Cardiac fibroblast (primary cell): ENCODE measurements at regions not wholly inside any gene's neighbourhood (a gene's known extent, or its start where the extent isn't known, plus 50 kb on each side); places are given as distances from the start of the nearest gene placed in this dataset.

Source experiments
- DNase-seq, 2 donors: peaks; one replicate each; pipeline versions ENCODE4 v3.0.0 to v3.0.0-alpha.2; 2010; ENCODE audit warnings: low read depth in 2 of 2
- H3K4me3 ChIP-seq, 2 donors: replicated peaks in 1 of 2; 1 replicate in 1 of 2; 2 replicates in 1 of 2; pipeline ENCODE4 v1.5.1; 2011; ENCODE audit warnings: low read depth in 2 of 2, low read length in 2 of 2, mild to moderate bottlenecking in 2 of 2, moderate library complexity in 1 of 2
- TF ChIP-seq, protein P1 (sequence below): IDR thresholded peaks from one replicate; pipeline ENCODE4 v1.5.1; 2011; ENCODE audit warnings: low read depth, mild to moderate bottlenecking, low read length, inconsistent platforms

- H3K4me3 ChIP-seq: no peak overlapping the region
- TF ChIP-seq, protein P1, sequence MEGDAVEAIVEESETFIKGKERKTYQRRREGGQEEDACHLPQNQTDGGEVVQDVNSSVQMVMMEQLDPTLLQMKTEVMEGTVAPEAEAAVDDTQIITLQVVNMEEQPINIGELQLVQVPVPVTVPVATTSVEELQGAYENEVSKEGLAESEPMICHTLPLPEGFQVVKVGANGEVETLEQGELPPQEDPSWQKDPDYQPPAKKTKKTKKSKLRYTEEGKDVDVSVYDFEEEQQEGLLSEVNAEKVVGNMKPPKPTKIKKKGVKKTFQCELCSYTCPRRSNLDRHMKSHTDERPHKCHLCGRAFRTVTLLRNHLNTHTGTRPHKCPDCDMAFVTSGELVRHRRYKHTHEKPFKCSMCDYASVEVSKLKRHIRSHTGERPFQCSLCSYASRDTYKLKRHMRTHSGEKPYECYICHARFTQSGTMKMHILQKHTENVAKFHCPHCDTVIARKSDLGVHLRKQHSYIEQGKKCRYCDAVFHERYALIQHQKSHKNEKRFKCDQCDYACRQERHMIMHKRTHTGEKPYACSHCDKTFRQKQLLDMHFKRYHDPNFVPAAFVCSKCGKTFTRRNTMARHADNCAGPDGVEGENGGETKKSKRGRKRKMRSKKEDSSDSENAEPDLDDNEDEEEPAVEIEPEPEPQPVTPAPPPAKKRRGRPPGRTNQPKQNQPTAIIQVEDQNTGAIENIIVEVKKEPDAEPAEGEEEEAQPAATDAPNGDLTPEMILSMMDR: no peak
- DNase-seq: no peak
These were observed 474.9 kb upstream of the TCF4 start for GRCh38 chr18:56062931-56063330.

DNA sequence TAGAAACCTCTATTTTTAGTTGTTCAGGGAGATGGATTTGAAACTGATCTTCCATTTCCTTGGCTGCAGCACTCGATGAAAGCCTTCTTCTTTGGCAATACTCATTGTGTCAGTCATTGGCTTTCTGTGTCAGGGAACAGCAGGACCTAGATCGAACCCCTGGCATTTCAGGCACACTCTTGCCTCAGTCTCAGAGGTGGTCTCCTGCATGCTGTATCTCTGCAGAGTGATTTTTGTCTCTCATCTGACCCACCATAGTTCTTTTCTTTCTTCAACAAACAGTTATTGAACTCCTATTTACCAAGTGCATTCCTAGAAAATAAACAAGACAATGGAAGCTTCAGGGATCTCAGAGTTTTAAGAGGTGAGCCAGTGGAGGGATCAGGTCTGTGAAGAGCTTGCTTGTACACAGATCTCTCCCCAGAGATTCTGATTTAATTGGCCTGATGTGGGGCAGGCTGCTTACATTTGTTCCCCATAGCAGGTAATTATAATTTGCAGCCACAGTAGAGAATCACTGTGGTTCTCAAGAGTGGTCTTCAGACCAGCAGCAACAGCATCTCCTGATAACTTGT is 473.1 kb upstream of the TCF4 start:
- no peak for DNase-seq
- no peak overlapping the region for H3K4me3 ChIP-seq
- TF ChIP-seq, protein P1: no peak

DNA sequence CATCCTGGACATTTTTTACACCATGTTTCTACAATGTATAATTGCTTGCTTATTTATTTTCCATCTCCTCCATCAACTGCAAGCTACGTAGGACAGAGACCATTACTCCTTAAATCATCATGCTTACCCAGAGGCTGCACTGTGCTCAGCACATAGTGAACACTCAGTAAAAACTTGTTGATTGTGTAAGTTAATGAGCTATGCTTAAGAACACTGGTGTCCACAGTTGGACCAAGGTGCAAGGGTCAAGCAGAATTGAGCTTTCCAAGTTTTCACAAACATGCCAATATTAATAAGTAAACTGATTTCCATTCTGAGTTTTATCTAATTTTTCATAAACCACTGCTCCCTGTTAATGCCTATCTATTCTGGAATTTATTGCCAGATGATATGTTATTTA is 464.2 kb upstream of the TCF4 start:
- no peak overlapping the region for H3K4me3 ChIP-seq
- TF ChIP-seq, protein P1: no peak

GRCh38 chr18:56044239-56044638 is 456.2 kb upstream of the TCF4 start:
- H3K4me3 ChIP-seq: no peak overlapping the region
- TF ChIP-seq, protein P1: no peak
- no peak for DNase-seq

More for the DNA sequence above, 464.2 kb upstream of the TCF4 start:
- DNase-seq: no peak

DNA sequence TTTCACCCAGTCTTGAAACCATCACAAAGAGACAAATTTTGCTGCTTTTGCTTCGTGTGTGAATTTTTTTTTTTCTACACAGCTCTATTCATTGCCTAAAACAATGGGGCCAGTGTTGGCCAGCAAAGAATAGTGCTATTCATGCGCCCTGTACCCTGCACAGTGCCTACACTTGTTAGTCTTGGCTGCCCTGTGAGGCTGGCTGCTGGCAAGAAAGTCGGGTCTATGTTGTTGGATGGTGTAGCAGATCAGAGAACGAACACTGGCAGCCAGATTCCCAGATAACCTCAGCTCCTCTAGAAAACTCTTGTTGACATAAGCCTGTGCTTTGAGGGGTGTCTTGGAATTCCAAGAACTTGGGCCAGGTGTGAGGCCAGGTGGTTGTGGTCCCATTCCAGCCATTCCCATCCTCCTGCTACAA is 455.7 kb upstream of the TCF4 start:
- no peak for DNase-seq
- TF ChIP-seq, protein P1: no peak
- no peak overlapping the region for H3K4me3 ChIP-seq

DNA sequence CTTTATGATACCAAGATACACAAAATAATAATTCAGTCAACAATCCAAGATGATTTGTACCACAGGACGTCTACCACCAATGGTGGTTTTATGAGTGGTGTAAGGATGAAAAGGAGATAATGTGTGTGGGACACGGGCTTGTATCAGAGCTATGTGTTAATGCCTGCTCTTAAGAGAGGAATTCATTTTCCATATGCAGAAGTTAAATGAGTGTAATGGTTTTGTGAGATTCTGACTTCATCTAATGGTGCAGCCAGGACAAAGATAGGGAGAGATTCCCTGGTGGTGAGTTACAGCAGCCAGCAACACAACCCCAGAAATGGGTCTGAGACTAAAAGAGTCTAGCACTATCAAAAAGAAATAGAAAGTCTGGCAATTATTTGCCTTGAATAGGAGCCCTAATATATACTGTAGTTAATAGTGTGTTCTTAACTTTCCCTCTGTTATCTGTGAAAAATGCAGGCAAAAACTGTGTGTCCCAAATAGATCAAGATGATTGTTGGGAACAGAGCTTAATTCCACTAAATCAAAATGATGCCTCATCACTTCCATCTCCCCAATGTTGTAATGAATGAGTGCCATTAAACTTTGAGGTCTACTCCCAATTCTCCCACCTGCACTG is 455.0 kb upstream of the TCF4 start:
- TF ChIP-seq, protein P1: no peak
- no peak overlapping the region for H3K4me3 ChIP-seq
- DNase-seq: no peak
